Lung (tissue), 11 donors: ENCODE measurements at regions not wholly inside any gene's neighbourhood (a gene's known extent, or its start where the extent isn't known, plus 50 kb on each side); places are given as distances from the start of the nearest gene placed in this dataset.
A peak's percentile ranks its signal among the peaks of the same experiment; 100 is the strongest.

Source experiments
- ATAC-seq: fragments of 200-7000 bp; cut with Tn5 transposase; one replicate; pipeline ENCODE4 v1.9.1; 2020; ENCODE audit warnings: moderate number of reproducible peaks; ENCODE audit not compliant: insufficient read depth, low FRiP score
- DNase-seq, 3 donors: peaks; one replicate each; pipeline ENCODE4 v3.0.0-alpha.2; 2013 to 2017
- H3K27ac ChIP-seq, 2 donors: one replicate each; pipeline ENCODE4 v1.5.1; 2013; ENCODE audit warnings: mild to moderate bottlenecking in 2 of 2, moderate library complexity in 2 of 2, control low read depth in 1 of 2, inconsistent platforms in 1 of 2, low read depth in 1 of 2, low read length in 1 of 2
- H3K27me3 ChIP-seq, 3 donors: one replicate each; pipeline ENCODE4 v1.5.1; 2013; ENCODE audit warnings: low read length in 2 of 3; ENCODE audit not compliant: control insufficient read depth in 3 of 3, insufficient read depth in 3 of 3
- H3K36me3 ChIP-seq, 4 donors: one replicate each; pipeline ENCODE4 v1.5.1; 2013; ENCODE audit warnings: low read length in 4 of 4, mild to moderate bottlenecking in 1 of 4, moderate library complexity in 1 of 4; ENCODE audit not compliant: control insufficient read depth in 4 of 4, insufficient read depth in 4 of 4
- H3K4me1 ChIP-seq, 5 donors: one replicate each; pipeline ENCODE4 v1.5.1; 2013; ENCODE audit warnings: low read length in 5 of 5, mild to moderate bottlenecking in 2 of 5, moderate library complexity in 1 of 5; ENCODE audit not compliant: control insufficient read depth in 5 of 5, insufficient read depth in 5 of 5
- H3K4me3 ChIP-seq: one replicate; pipeline ENCODE4 v1.5.1; 2013; ENCODE audit warnings: mild to moderate bottlenecking, control low read depth, moderate library complexity
- H3K9ac ChIP-seq, 2 donors: one replicate each; pipeline ENCODE4 v1.5.1; 2013; ENCODE audit warnings: low read length in 2 of 2, control low read depth in 1 of 2; ENCODE audit not compliant: insufficient read depth in 1 of 2
- H3K9me3 ChIP-seq, 4 donors: one replicate each; pipeline ENCODE4 v1.5.1; 2013; ENCODE audit warnings: low read length in 3 of 4, mild to moderate bottlenecking in 1 of 4, moderate library complexity in 1 of 4; ENCODE audit not compliant: control insufficient read depth in 4 of 4, insufficient read depth in 3 of 4
- WGBS, 2 donors: extraction: QIAGEN DNeasy Blood & Tissue Kit; methylation state at CpG; one replicate each; pipeline ENCODE4 v1.1.7; 2013; 5-methylcytosine and 5-hydroxymethylcytosine counted together
- TF ChIP-seq, protein P1 (sequence below): IDR thresholded peaks from 2 replicates; pipeline ENCODE4 v1.5.1; 2012; ENCODE audit warnings: mild to moderate bottlenecking; ENCODE audit errors: control extremely low read depth, extremely low read depth
- donor health status: control.
- donor health status: control.
- donor health status: Bipolar disorder and iron deficiency.
- donor health status: healthy.
- donor health status: DM: yes; HTN: yes; CAD: no.

DNA sequence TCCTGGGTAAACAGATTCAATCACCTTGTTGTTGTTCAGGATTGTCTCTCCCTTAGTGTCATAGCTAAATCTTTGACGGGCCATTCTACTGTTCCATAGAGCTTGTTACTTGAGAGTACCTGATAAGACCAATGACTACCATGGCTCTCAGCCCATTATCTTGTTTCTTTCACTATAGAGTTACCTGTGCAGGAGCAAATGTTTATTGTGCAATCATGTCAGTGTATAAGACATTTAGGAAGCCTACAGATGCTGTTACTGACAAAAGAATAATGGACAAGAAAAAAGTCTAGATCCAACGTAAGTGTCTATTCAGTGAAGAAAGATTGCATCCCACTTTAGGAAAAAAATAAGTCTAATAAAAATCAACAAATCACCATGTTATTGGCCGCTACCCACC is 1041.7 kb upstream of the AUTS2 start:
- DNase-seq = no peak
- 86 to 92% methylated on average over 3 of the region's 3 CpGs for WGBS, 2 donors
- Histone ChIP-seq H3K36me3 (no peaks in the 10 kb centered on the region), H3K9me3 (peaks cover 0 to 2% (median 0%) of the 10 kb centered on the region in 4 donors), H3K4me1 (no peaks in the 10 kb centered on the region), H3K9ac (no peak overlapping the region), H3K4me3 (no peak overlapping the region), H3K27me3 (no peaks in the 10 kb centered on the region), H3K27ac (no peak overlapping the region)
- ATAC-seq = no peak
- TF ChIP-seq, protein P1, sequence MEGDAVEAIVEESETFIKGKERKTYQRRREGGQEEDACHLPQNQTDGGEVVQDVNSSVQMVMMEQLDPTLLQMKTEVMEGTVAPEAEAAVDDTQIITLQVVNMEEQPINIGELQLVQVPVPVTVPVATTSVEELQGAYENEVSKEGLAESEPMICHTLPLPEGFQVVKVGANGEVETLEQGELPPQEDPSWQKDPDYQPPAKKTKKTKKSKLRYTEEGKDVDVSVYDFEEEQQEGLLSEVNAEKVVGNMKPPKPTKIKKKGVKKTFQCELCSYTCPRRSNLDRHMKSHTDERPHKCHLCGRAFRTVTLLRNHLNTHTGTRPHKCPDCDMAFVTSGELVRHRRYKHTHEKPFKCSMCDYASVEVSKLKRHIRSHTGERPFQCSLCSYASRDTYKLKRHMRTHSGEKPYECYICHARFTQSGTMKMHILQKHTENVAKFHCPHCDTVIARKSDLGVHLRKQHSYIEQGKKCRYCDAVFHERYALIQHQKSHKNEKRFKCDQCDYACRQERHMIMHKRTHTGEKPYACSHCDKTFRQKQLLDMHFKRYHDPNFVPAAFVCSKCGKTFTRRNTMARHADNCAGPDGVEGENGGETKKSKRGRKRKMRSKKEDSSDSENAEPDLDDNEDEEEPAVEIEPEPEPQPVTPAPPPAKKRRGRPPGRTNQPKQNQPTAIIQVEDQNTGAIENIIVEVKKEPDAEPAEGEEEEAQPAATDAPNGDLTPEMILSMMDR = no peak

DNA sequence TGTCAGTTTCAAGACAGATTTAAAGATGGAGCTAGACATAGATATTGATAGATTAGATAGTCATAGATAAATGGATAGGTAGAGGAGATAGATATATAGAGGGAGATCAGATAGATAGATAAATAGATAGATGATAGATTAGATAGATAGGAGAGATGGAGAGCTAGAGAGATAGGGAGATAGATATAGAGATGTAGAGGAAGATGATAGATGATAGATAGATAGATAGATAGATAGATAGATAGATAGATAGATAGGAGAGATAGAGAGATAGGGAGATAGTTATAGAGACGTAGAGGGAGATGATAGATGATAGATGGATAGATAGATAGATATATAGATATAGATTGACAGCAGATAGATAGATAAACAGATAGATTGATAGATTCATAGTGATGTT is 1038.8 kb upstream of the AUTS2 start:
- DNase-seq (no peak), ATAC-seq (no peak)
- Histone ChIP-seq H3K9ac (no peak overlapping the region), H3K4me1 (no peaks in the 10 kb centered on the region), H3K9me3 (peaks cover 0 to 2% (median 0%) of the 10 kb centered on the region in 4 donors), H3K4me3 (no peak overlapping the region), H3K27ac (no peak overlapping the region), H3K27me3 (no peaks in the 10 kb centered on the region), H3K36me3 (no peaks in the 10 kb centered on the region)
- WGBS, 2 donors = 89 to 92% methylated on average over 1 of the region's 1 CpG
- TF ChIP-seq, protein P1 = no peak

DNA sequence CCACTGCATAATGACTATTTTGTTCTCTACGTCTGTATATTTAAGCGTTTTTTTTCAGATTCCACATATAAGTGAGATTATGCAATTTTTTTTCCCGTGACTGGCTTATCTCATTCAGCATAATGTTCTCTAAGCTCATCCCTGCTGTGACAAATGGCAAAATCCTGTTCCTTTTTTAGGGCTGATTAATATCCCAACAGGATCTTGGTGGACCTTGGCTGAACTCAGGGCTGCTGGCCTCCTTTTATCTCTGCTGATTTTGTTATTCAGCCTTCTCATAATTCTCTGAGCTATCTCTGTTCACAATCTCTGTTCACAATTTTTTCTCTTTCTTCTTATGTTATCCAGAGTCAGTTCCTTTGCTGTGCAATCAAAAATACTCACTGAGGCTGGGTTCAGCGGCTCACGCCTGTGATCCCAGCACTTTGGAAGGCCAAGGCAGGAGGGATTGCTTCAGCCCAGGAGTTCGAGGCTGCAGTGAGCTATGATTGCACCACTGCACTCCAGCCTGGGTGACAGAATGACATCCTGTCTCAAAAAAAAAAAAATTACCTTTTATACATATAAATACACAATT is 1035.9 kb upstream of the AUTS2 start:
- Histone ChIP-seq H3K4me3 (no peak overlapping the region), H3K9ac (no peak overlapping the region), H3K36me3 (no peaks in the 10 kb centered on the region), H3K27ac (no peak overlapping the region), H3K4me1 (no peaks in the 10 kb centered on the region), H3K27me3 (no peaks in the 10 kb centered on the region), H3K9me3 (no peaks in the 10 kb centered on the region)
- DNase-seq (peak in 1 of 3 donors; percentile 13), ATAC-seq (no peak)
- TF ChIP-seq, protein P1 = no peak
- WGBS, 2 donors = 54 to 67% methylated on average over 6 of the region's 6 CpGs
